K562 (cell line): ENCODE measurements at regions not wholly inside any gene's neighbourhood (a gene's known extent, or its start where the extent isn't known, plus 50 kb on each side); places are given as distances from the start of the nearest gene placed in this dataset.

Source experiments
- ATAC-seq: fragments of 200-7000 bp; cut with Tn5 transposase; 3 replicates; pipeline ENCODE4 v1.9.1; 2020; ENCODE audit warnings: moderate library complexity
- BruUV-seq: library from RNA; stranded (reverse); fragments of 400-500 nt; replicated peaks from 2 replicates; lab custom pipeline; 2021; lab: Mats Ljungman, UMichigan
- CTCF ChIA-PET: fragments of 300-600 bp; formaldehyde crosslinking; extraction: SDS; loops from one replicate; lab custom pipeline; 2021; ENCODE audit warnings: low intra/inter-chr PET ratio; lab: Yijun Ruan, JAX
- POLR2A ChIA-PET: fragments of 300-600, 350-650 bp; sonication (Branson Sonifier 250); formaldehyde crosslinking; extraction: SDS; loops from one replicate; lab custom pipeline; 2021; ENCODE audit warnings: antibody characterized with exemption, inconsistent platforms; lab: Yijun Ruan, JAX
- DNase-seq, 4 experiments: peaks; one replicate each; pipeline versions ENCODE4 v3.0.0 to v3.0.0-alpha.2; 2011 to 2018; ENCODE audit warnings: low spot score in 3 of 4, mixed read lengths in 3 of 4; ENCODE audit errors: extremely low read depth in 1 of 4
- FAIRE-seq: peaks from 2 replicates; lab custom pipeline; 2011; peaks lifted over from hg19 to GRCh38; lab: Jason Lieb, UNC
- H2AFZ ChIP-seq: 2 replicates; pipeline ENCODE4 v1.6.0; 2011; ENCODE audit warnings: low read depth, low read length, control low read depth, inconsistent platforms
- H3K27ac ChIP-seq: fragments of 200-600 bp; 3 replicates; pipeline ENCODE4 v1.8.0; 2011; ENCODE audit warnings: low read depth, mild to moderate bottlenecking, control low read depth, inconsistent platforms, low read length, moderate library complexity, mixed read lengths; ENCODE audit errors: extremely low read depth
- H3K27me3 ChIP-seq, 2 experiments: fragments of 300-600 bp in 1 of 2; 2 replicates in 1 of 2; 3 replicates in 1 of 2; pipeline versions ENCODE4 v1.6.0 to v1.8.0; 2011; ENCODE audit warnings: inconsistent platforms in 2 of 2, low read length in 2 of 2, mild to moderate bottlenecking in 1 of 2, mixed read lengths in 1 of 2, moderate library complexity in 1 of 2; ENCODE audit not compliant: control insufficient read depth in 2 of 2, insufficient read depth in 2 of 2
- H3K36me3 ChIP-seq: fragments of 300-600 bp; 3 replicates; pipeline ENCODE4 v1.8.0; 2011; ENCODE audit warnings: mild to moderate bottlenecking, low read length, inconsistent platforms; ENCODE audit not compliant: control insufficient read depth, insufficient read depth
- H3K4me1 ChIP-seq, 2 experiments: fragments of 200-600 bp in 1 of 2; replicated peaks in 1 of 2; 2 replicates in 1 of 2; 3 replicates in 1 of 2; pipeline versions ENCODE4 v1.5.1 to v1.8.0; 2011; ENCODE audit warnings: inconsistent platforms in 2 of 2, low read length in 2 of 2, mild to moderate bottlenecking in 1 of 2, mixed read lengths in 1 of 2, moderate library complexity in 1 of 2; ENCODE audit not compliant: control insufficient read depth in 2 of 2, insufficient read depth in 2 of 2
- H3K4me2 ChIP-seq: 2 replicates; pipeline ENCODE4 v1.6.1; 2011; ENCODE audit warnings: low read length, control low read depth, inconsistent platforms, mixed read lengths; ENCODE audit not compliant: insufficient read depth
- H3K4me3 ChIP-seq: fragments of 200-600 bp; sonication (generic), shearing (Covaris generic); 2 replicates; pipeline ENCODE4 v1.5.1; 2016; ENCODE audit warnings: control low read depth, inconsistent platforms
- H3K79me2 ChIP-seq: fragments of 200-600 bp; 3 replicates; pipeline ENCODE4 v1.8.0; 2011; ENCODE audit warnings: low read length, inconsistent platforms; ENCODE audit not compliant: control insufficient read depth, insufficient read depth
- H3K9ac ChIP-seq, 2 experiments: 2 replicates each; pipeline versions ENCODE4 v1.6.0 to v1.6.1; 2011; ENCODE audit warnings: low read depth in 2 of 2, low read length in 2 of 2, control low read depth in 1 of 2, inconsistent platforms in 1 of 2, mild to moderate bottlenecking in 1 of 2, mixed read lengths in 1 of 2; ENCODE audit not compliant: insufficient read depth in 1 of 2
- H3K9me1 ChIP-seq: one replicate; pipeline ENCODE4 v1.6.0; 2011; ENCODE audit warnings: inconsistent platforms, mild to moderate bottlenecking, low read length, moderate library complexity; ENCODE audit not compliant: control insufficient read depth, insufficient read depth
- H3K9me3 ChIP-seq: replicated peaks from 2 replicates; pipeline ENCODE4 v1.5.1; 2011; ENCODE audit warnings: low read depth, low read length, inconsistent platforms; ENCODE audit not compliant: control insufficient read depth, insufficient read depth
- H4K20me1 ChIP-seq: replicated peaks from 2 replicates; pipeline ENCODE4 v1.6.1; 2011; ENCODE audit warnings: low read length, inconsistent platforms, mixed read lengths; ENCODE audit not compliant: control insufficient read depth, insufficient read depth
- ARID4B ChIP-seq: sonication (generic); formaldehyde crosslinking; IDR thresholded peaks from 2 replicates; pipeline ENCODE4 v1.8.0; 2022; ENCODE audit warnings: mild to moderate bottlenecking, missing genetic modification reagents
- CHD1 ChIP-seq: fragments of 200-600 bp; sonication (generic); IDR thresholded peaks from one replicate; pipeline ENCODE4 v1.6.1; 2012; ENCODE audit warnings: mild to moderate bottlenecking, moderate library complexity, low read length, inconsistent platforms
- HDAC6 ChIP-seq: IDR thresholded peaks from 2 replicates; pipeline ENCODE4 v1.6.1; 2012; ENCODE audit warnings: low read depth, mild to moderate bottlenecking, control low read depth, inconsistent platforms, low read length, moderate library complexity
- IRF2 ChIP-seq: sonication (generic); formaldehyde crosslinking; IDR thresholded peaks from 2 replicates; pipeline ENCODE4 v1.8.1; 2022; ENCODE audit warnings: mild to moderate bottlenecking, missing genetic modification reagents
- KLF13 ChIP-seq: fragments of 450-650 bp; IDR thresholded peaks from 2 replicates; pipeline ENCODE4 v1.6.1; 2016; ENCODE audit warnings: missing genetic modification characterization, low read depth, mild to moderate bottlenecking, missing compliant biosample characterization, moderate library complexity, borderline replicate concordance
- MTF1 ChIP-seq: fragments of 250-450 bp; sonication (Bioruptor Pico); IDR thresholded peaks from 2 replicates; pipeline ENCODE4 v1.9.0; 2021; ENCODE audit warnings: moderate library complexity, mild to moderate bottlenecking, inconsistent platforms, borderline replicate concordance
- SAFB2 ChIP-seq: fragments of 200-400 bp; formaldehyde crosslinking; IDR thresholded peaks from 2 replicates; pipeline ENCODE4 v1.6.1; 2018; ENCODE audit warnings: borderline replicate concordance, low read length, low read depth, moderate library complexity; ENCODE audit not compliant: severe bottlenecking
- ZBTB1 ChIP-seq: sonication (generic); formaldehyde crosslinking; IDR thresholded peaks from 2 replicates; pipeline ENCODE4 v1.8.1; 2023; ENCODE audit warnings: missing genetic modification reagents, low read depth, mild to moderate bottlenecking, borderline replicate concordance
- ZFP1 ChIP-seq: fragments of 450-650 bp; formaldehyde crosslinking; IDR thresholded peaks from 2 replicates; pipeline ENCODE4 v1.4.0; 2020; ENCODE audit warnings: mild to moderate bottlenecking, mixed read lengths
- ZSCAN29 ChIP-seq: fragments of 450-650 bp; IDR thresholded peaks from 2 replicates; pipeline ENCODE4 v1.6.1; 2017
- WGBS: fragments of 100-300 bp; shearing (Covaris generic); methylation state at CpG from one replicate; pipeline ENCODE4 v1.1.6; 2016; ENCODE audit warnings: low coverage, mixed read lengths; ENCODE audit not compliant: insufficient coverage; ENCODE audit errors: missing lambda C conversion rate; 5-methylcytosine and 5-hydroxymethylcytosine counted together
- in situ Hi-C: fragments of 300-500 bp; cut with MboI; formaldehyde crosslinking; loops from 4 replicates; pipeline ENCODE4 v1.15.0; 2018; ENCODE audit warnings: inconsistent platforms, mixed read lengths
- intact Hi-C: fragments of 100-400 bp; cut with micrococcal nuclease; formaldehyde crosslinking; loops from 2 replicates; pipeline ENCODE4 v1.14.2; 2022

GRCh38 chr4:45668128-45668527 is 455.7 kb downstream of the GABRG1 start:
- Histone ChIP-seq H2AFZ (no peak overlapping the region), H3K4me1 (no peaks in the 10 kb centered on the region), H3K27ac (no peak overlapping the region), H4K20me1 (no peaks in the 10 kb centered on the region), H3K36me3 (no peaks in the 10 kb centered on the region), H3K4me2 (no peak overlapping the region), H3K9me3 (no peaks in the 10 kb centered on the region), H3K9me1 (no peaks in the 10 kb centered on the region), H3K27me3 (no peaks in the 10 kb centered on the region), H3K79me2 (no peaks in the 10 kb centered on the region), H3K9ac (no peak overlapping the region), H3K4me3 (no peak overlapping the region)
- 3% methylated on average over 6 of the region's 6 CpGs for WGBS
- in situ Hi-C loops, result no loop called here
- intact Hi-C loops, result no loop called here
- ChIA-PET POLR2A (no interaction called here), CTCF (no interaction called here)
- no peak for TF ChIP-seq ZFP1
- no peak for TF ChIP-seq ARID4B (CRISPR knock-in tag)
- TF ChIP-seq IRF2, result no peak
- no peak for TF ChIP-seq KLF13
- no peak for TF ChIP-seq MTF1 (CRISPR knock-in tag)
- TF ChIP-seq ZBTB1 (CRISPR knock-in tag), result no peak
- no peak for TF ChIP-seq CHD1
- TF ChIP-seq HDAC6, result no peak
- TF ChIP-seq SAFB2, result no peak
- no peak for TF ChIP-seq ZSCAN29
- no TSS peak for BruUV-seq
- DNase-seq (no peak), ATAC-seq (no peak), FAIRE-seq (no peak)
